GM12865 (cell line): ENCODE measurements at regions not wholly inside any gene's neighbourhood (a gene's known extent, or its start where the extent isn't known, plus 50 kb on each side); places are given as distances from the start of the nearest gene placed in this dataset.

Source experiments
- DNase-seq: peaks from one replicate; pipeline ENCODE4 v3.0.0; 2010; ENCODE audit warnings: low read depth
- H3K4me3 ChIP-seq: 2 replicates; pipeline ENCODE4 v1.5.1; 2011; ENCODE audit warnings: mild to moderate bottlenecking, low read depth, low read length, control low read depth
- TF ChIP-seq, protein P1 (sequence below): IDR thresholded peaks from 2 replicates; pipeline ENCODE4 v1.5.1; 2011; ENCODE audit warnings: low read length, control low read depth, low read depth, inconsistent platforms; ENCODE audit not compliant: insufficient read depth; ENCODE audit errors: missing control alignments

DNA sequence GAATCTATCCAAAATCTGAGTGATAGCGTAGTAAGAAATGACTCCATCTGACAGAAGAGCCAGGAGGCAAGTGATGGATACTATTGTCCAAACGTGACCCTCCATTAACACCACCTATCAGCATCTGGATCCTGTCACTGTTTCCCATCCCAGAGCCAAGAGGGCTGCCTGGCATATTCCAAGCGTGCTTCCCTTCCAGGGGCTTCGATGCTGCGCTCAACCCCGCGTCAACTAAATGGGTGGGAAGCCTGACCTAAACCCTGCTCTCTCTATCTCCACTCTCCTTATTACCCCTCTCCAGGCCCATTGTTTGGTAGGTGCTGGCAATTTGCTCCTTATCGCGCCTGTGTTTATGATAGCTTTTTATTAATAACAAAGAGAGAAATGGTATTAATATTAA, 83.2 kb downstream of the NR2F2 start:
- H3K4me3 ChIP-seq, result no peak overlapping the region
- TF ChIP-seq, protein P1, sequence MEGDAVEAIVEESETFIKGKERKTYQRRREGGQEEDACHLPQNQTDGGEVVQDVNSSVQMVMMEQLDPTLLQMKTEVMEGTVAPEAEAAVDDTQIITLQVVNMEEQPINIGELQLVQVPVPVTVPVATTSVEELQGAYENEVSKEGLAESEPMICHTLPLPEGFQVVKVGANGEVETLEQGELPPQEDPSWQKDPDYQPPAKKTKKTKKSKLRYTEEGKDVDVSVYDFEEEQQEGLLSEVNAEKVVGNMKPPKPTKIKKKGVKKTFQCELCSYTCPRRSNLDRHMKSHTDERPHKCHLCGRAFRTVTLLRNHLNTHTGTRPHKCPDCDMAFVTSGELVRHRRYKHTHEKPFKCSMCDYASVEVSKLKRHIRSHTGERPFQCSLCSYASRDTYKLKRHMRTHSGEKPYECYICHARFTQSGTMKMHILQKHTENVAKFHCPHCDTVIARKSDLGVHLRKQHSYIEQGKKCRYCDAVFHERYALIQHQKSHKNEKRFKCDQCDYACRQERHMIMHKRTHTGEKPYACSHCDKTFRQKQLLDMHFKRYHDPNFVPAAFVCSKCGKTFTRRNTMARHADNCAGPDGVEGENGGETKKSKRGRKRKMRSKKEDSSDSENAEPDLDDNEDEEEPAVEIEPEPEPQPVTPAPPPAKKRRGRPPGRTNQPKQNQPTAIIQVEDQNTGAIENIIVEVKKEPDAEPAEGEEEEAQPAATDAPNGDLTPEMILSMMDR, result no peak
- DNase-seq, result no peak

DNA sequence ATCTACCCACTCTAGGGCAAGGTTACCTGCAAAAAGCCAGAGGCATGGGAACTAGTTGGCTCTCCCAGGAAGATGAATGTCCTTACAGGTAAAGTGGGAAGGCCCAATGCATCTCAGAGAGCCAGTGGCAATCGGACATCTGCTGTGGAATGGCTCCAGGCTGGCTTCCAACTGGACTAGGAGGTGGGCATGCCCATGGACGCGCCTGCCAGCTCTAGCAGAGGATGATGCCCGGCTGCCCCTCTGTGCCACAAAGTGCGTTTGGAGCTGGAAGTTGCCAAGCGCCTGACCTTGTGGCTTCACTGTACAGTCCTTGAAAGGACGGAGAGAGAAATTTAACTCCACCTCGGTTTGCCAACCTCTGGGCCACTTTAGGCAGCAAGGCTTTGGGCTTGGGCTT, 84.4 kb downstream of the NR2F2 start:
- TF ChIP-seq, protein P1, result no peak
- no peak overlapping the region for H3K4me3 ChIP-seq
- no peak for DNase-seq

DNA sequence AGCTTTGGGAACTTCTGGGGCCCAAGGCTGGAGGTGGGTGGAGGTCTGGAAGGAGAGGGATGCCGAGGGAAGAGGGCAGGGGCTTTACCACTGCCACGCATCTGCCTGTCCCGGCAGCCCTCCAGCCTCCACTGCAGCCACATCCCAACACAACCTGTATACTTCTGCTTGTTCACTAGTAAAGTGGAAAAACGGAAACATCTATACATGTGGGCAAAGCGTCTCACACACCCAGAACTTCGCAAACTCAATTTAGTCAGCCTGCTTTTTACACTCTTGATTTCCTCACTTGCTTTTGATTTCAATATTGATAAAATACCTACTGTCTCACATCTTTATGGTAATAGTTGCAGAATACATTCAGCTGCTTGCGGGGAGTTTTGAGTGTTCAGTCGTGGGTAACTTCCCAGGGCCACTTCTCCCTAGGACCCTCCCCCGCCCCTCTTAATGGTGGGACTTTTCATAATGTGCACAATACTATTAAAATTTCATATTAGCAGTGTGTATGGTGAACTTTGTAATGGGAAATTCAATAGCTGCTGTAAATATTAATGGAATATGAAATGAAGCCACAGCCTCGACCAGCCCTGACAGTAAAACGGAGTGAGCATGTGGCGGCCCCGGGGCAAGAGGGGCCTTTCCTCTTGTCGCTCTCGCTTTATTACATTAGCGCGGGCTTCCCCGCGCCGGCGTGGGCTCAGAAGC, 85.2 kb downstream of the NR2F2 start:
- no peak for DNase-seq
- no peak overlapping the region for H3K4me3 ChIP-seq
- TF ChIP-seq, protein P1, result no peak

DNA sequence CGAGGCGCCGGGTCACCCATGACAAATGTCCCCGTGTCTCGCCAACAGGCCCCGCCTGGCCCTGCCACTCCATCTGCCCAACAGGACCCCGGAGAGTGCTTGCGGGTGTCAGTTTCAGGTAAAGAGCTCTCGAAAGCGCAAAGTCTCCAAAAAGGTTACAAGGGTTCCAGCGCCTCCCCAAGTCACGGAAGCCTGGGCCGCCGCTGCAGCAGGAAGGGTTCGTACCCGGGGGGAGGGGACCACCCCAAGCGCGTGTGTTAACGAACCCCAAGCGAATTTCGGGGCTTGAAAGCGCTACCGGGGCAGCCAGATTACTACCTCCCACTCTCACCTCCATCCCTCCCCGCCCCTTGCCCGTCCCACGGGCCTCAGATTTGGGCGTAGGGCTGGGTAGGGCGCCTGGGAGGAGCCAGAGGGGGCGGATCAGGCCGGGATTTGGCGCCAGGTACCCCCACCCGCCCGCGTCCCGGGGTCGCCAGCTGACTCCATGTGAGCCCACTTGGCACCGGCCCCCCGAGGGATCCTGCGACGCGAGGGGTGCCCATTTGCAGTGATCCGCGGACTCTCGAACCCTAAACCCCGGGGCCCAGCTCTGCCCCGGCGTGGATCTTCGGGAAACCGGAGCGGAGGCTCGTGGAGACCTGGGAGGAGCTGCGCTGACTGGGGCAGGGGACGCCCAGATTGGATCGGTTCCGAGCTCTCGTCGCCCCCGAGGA, 85.9 kb downstream of the NR2F2 start:
- no peak for DNase-seq
- no peak overlapping the region for H3K4me3 ChIP-seq
- TF ChIP-seq, protein P1, result no peak

DNA sequence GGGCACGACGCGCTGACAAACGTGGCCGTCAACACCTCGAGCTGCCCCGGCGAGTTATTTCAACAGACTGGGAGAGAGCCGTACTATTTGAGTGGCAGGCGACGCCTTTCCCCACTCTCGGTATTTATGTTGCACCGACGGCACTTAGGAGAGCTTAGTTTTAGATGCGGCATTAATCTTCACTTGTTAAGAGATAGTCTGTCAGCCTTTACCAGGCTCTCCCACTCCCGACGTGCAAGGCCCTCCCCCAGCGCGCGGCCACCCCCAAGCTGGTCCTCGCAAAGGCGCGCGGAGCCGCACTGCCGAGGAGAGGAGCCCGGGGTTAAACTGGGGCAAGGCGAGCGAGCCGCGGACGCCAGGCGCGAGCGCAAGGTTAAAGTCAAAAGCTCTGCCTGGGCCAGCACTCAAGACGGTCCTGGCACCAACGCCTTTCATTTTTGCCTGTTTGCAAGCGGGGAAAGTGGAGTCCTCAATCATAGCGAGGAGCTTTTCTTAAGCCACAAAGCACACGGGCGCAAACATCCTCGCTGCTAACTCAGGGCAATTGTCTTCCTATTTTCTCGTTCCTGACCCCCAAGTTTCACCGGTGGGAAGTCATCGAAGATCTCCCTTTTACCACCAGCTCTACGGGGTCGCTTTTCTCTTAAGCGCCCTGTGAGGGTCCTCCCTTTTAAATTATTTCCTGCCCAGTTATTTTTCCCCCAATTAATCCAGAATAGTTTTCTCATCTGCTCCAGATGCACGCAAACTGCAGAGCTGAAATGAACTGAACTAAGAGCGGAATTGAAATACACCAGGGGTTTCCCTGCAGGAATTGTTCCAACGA, 86.6 kb downstream of the NR2F2 start:
- no peak for DNase-seq
- TF ChIP-seq, protein P1, result no peak
- H3K4me3 ChIP-seq, result no peak overlapping the region

DNA sequence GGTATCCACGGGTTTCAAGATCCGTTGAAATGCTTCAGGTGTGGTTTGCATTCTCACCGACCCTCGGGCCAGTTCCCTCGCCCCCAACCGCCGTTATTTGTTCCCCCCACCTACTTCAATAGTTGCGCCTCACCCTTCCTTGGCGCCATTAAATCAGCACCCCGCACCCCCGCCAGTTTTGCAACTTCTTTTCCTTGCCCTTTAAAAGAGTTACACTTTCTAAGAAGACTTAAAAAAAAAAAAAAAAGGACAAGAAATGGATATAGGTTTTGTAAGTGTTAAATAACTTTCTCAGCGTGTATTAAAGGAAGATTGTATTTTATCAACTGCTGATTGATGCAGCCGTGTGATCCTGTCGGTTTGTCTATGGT, 87.2 kb downstream of the NR2F2 start:
- TF ChIP-seq, protein P1, result no peak
- DNase-seq, result no peak
- H3K4me3 ChIP-seq, result no peak overlapping the region
